Peyer's patch (tissue), 4 donors: ENCODE measurements at regions not wholly inside any gene's neighbourhood (a gene's known extent, or its start where the extent isn't known, plus 50 kb on each side); places are given as distances from the start of the nearest gene placed in this dataset.

Experiments
- DNase-seq, 3 donors: peaks; one replicate each; pipeline ENCODE4 v3.0.0-alpha.2; 2017 to 2019
- H3K27ac ChIP-seq, 4 donors: fragments of 200-600 bp; sonication (generic); one replicate each; pipeline ENCODE4 v1.5.1; 2016 to 2019
- H3K27me3 ChIP-seq, 2 donors: fragments of 200-600 bp; sonication (generic); one replicate each; pipeline ENCODE4 v1.5.1; 2019
- H3K36me3 ChIP-seq, 3 donors: fragments of 200-600 bp; sonication (generic); one replicate each; pipeline ENCODE4 v1.5.1; 2016 to 2019
- H3K4me1 ChIP-seq, 4 donors: fragments of 200-600 bp; sonication (generic); one replicate each; pipeline ENCODE4 v1.5.1; 2016 to 2019
- H3K4me3 ChIP-seq, 4 donors: fragments of 200-600 bp; sonication (generic); 1 replicate in 3 of 4; 2 replicates in 1 of 4; pipeline ENCODE4 v1.5.1; 2016 to 2019; ENCODE audit warnings: mild to moderate bottlenecking in 1 of 4
- H3K9me3 ChIP-seq, 4 donors: fragments of 200-600 bp; sonication (generic); one replicate each; pipeline ENCODE4 v1.5.1; 2016 to 2019; ENCODE audit warnings: mild to moderate bottlenecking in 1 of 4
- CTCF ChIP-seq, 6 experiments: fragments of 450-650 bp in 4 of 6; fragments of 200-600 bp in 2 of 6; sonication (generic) in 1 of 6; IDR thresholded peaks; one replicate each; pipeline ENCODE4 v1.5.1; 2017 to 2019; ENCODE audit warnings: antibody characterized with exemption in 6 of 6, mild to moderate bottlenecking in 3 of 6, moderate library complexity in 1 of 6
- POLR2A ChIP-seq, 2 donors: fragments of 450-650 bp; IDR thresholded peaks; one replicate each; pipeline ENCODE4 v1.5.1; 2017; ENCODE audit warnings: antibody characterized with exemption in 2 of 2, mild to moderate bottlenecking in 2 of 2, moderate library complexity in 2 of 2

DNA sequence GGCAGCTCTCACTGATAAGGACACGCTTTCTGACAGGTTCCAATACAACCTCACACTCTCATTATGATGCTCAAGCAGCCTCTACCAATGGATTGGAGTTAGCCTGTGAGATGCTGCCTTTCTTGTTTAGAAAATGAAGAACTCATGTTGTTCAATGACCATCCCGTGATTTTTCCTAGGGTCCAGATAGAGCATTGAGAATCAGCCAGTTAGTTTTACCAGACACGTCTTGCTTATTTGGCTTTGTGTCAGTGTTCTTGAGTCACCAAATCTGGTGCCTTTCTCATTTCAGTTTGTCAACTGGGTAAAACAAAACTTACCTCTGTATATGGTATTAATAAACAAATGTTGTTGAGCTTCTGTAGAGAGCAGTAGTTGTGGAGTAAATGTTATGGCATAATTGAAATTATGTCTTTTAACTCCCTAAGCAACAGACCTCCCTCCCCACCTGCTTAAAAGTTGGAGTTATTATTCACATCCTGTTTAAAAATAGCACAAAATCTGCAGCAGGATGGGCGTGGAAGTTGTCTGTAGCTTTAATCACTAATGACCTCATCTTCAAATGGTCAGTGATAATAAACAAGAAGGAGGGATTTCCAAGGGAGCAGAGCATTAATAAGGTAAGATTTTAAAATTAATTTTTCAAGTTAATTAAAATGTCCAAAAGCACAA is 167.3 kb downstream of the HRH4 start:
- no peaks in the 10 kb centered on the region for H3K9me3 ChIP-seq
- H3K4me3 ChIP-seq, result no peak overlapping the region
- TF ChIP-seq CTCF (IDR thresholded peaks at IDR 0.05) (no peak), POLR2A (IDR thresholded peaks at IDR 0.05) (no peak)
- no peaks in the 10 kb centered on the region for H3K27me3 ChIP-seq
- H3K27ac ChIP-seq, result no peak overlapping the region
- DNase-seq, result no peak
- H3K4me1 ChIP-seq, result no peaks in the 10 kb centered on the region
- H3K36me3 ChIP-seq, result no peaks in the 10 kb centered on the region

GRCh38 chr18:24628326-24628725 is 167.9 kb downstream of the HRH4 start:
- DNase-seq, result no peak
- Histone ChIP-seq H3K27me3 (no peaks in the 10 kb centered on the region), H3K27ac (no peak overlapping the region), H3K4me1 (no peaks in the 10 kb centered on the region), H3K9me3 (no peaks in the 10 kb centered on the region), H3K36me3 (no peaks in the 10 kb centered on the region), H3K4me3 (no peak overlapping the region)
- TF ChIP-seq POLR2A (IDR thresholded peaks at IDR 0.05), result no peak
- no peak for TF ChIP-seq CTCF (IDR thresholded peaks at IDR 0.05)

GRCh38 chr18:24629921-24630320 is 169.5 kb downstream of the HRH4 start:
- no peak overlapping the region for H3K27ac ChIP-seq
- H3K4me3 ChIP-seq, result no peak overlapping the region
- H3K9me3 ChIP-seq, result no peaks in the 10 kb centered on the region
- H3K4me1 ChIP-seq, result no peaks in the 10 kb centered on the region
- TF ChIP-seq POLR2A (IDR thresholded peaks at IDR 0.05) (no peak), CTCF (IDR thresholded peaks at IDR 0.05) (no peak)
- no peaks in the 10 kb centered on the region for H3K36me3 ChIP-seq
- no peak for DNase-seq
- no peaks in the 10 kb centered on the region for H3K27me3 ChIP-seq

GRCh38 chr18:24630346-24630880 is 170.0 kb downstream of the HRH4 start:
- no peak for TF ChIP-seq CTCF (IDR thresholded peaks at IDR 0.05)
- TF ChIP-seq POLR2A (IDR thresholded peaks at IDR 0.05), result no peak
- no peaks in the 10 kb centered on the region for H3K9me3 ChIP-seq
- H3K4me1 ChIP-seq, result no peaks in the 10 kb centered on the region
- no peaks in the 10 kb centered on the region for H3K36me3 ChIP-seq
- no peak overlapping the region for H3K27ac ChIP-seq
- H3K27me3 ChIP-seq, result no peaks in the 10 kb centered on the region
- no peak overlapping the region for H3K4me3 ChIP-seq
- no peak for DNase-seq

GRCh38 chr18:24631243-24632025 is 171.0 kb downstream of the HRH4 start:
- no peaks in the 10 kb centered on the region for H3K9me3 ChIP-seq

More at GRCh38 chr18:24631243-24632025, 171.0 kb downstream of the HRH4 start:
- DNase-seq, result no peak
- Histone ChIP-seq H3K4me1 (no peaks in the 10 kb centered on the region), H3K4me3 (no peak overlapping the region), H3K27ac (no peak overlapping the region), H3K27me3 (no peaks in the 10 kb centered on the region), H3K36me3 (no peaks in the 10 kb centered on the region)
- TF ChIP-seq CTCF (IDR thresholded peaks at IDR 0.05) (no peak), POLR2A (IDR thresholded peaks at IDR 0.05) (no peak)
